ENCODE measurements at regions not wholly inside any gene's neighbourhood (a gene's known extent, or its start where the extent isn't known, plus 50 kb on each side); places are given as distances from the start of the nearest gene placed in this dataset.

GRCh38 chr2:236749346-236749745 is 179.7 kb downstream of the ACKR3 start:
- DNase-seq: no peak

- DNase-seq: no peak
Measured at GRCh38 chr2:236752096-236752495, 182.5 kb downstream of the ACKR3 start.

DNA sequence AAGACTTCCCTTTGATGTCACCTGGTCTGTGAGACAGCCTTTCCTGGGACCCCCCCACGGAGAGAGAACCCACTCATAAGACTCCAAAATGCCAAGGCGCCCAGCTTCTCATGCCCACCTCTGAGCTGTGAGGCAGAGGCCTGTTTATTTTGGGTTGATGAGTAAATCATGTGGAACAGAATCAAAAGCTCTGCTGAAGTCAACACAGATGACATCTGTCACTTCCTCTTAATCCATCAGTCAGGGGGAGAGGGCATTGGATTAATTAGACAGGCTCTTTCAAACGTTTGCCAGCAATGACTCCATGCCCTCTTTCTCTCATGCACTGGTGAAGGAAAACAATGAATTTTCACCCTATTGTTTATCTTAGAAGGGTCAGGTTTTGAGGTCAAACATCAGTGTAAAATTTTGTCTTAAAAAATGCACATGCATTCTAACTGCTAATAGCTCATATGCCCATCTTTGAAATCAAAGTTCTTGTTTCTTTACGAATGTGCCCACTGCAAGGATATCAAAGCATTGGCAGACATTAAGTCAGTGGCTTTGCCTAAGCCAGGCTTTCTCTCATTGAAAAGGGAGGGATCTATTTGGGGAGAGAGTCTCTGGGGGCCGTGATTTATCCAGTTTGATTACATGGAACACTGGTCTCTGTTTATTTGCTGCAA is 184.1 kb downstream of the ACKR3 start:
- DNase-seq: no peak

DNA sequence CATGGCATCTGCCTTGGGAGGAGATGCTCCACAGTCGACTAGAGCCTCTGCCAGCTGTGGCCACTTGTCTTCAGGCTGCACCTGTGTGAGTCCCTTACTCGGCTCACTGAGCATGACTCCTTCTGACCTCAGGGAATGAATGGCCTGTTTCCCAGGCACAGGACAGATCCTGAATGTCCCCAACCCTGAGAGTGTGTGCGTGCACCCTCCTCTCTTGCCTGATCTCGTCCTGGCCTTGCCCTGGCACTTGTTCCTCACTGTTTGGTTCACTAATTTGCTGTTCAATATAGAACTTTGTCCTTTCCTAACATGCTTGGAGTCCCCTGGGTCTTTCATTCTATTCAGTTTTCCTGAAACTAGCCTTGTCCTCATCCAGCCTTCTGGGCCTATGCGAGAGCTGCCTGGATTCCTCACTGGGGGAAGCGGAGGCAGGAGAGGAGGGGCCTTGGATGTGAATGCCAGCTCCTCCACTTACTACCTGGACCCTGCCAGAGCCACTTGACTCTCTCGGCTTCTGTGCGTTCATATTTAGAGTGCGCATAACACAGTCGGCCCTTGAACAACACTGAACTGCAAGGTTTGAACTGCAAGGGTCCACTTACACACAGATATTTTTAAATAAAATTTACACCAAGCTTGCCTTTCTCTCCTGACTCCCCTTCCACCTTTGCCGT is 184.8 kb downstream of the ACKR3 start:
- peak in 1 of 2 experiments; percentile 31 for DNase-seq

- DNase-seq: no peak
Measured at GRCh38 chr2:236755278-236755840, 185.7 kb downstream of the ACKR3 start.

DNA sequence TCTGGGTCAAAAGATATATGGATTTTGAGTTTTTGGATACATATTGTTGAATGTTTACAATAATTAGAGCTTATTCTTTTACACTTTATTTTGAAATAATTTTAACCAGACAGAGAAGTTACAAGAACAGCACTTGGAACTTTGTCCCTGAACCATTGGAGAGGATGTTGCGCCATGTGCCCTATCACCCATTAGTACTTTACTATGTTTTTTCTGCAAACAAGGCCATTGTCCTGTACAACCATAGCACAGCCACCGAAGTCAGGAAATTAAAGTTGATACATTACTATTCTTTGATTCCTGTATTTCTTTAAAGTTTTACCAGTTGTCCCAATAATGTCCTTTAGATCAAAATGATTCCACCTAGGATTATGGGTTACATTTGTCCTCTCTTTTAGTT is 188.8 kb downstream of the ACKR3 start:
- DNase-seq: no peak

- no peak for DNase-seq
Measured at GRCh38 chr2:236760246-236760645, 190.6 kb downstream of the ACKR3 start.

- DNase-seq: no peak
Measured at GRCh38 chr2:236761358-236761757, 191.7 kb downstream of the ACKR3 start.

- DNase-seq: no peak
Measured at GRCh38 chr2:236762628-236763027, 193.0 kb downstream of the ACKR3 start.

DNA sequence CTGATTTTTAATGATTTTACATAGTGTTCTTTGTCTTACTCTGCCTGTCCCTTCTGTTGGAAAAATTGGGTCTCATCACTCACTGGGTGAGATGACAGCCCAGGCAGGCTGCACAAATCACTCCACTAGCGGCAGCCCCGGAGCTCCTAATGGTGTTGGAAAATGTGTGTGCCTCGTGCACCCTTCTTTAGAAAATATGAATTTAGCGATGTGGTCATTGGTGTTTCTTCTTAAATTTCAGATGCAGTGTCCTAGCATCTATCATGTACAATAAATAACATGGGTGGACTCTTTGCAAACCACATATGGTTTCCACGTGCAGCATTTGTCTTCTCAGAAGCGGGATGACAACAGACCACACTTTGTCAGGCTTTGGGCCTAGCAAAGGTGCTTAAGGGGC is 194.2 kb downstream of the ACKR3 start:
- DNase-seq: no peak

DNA sequence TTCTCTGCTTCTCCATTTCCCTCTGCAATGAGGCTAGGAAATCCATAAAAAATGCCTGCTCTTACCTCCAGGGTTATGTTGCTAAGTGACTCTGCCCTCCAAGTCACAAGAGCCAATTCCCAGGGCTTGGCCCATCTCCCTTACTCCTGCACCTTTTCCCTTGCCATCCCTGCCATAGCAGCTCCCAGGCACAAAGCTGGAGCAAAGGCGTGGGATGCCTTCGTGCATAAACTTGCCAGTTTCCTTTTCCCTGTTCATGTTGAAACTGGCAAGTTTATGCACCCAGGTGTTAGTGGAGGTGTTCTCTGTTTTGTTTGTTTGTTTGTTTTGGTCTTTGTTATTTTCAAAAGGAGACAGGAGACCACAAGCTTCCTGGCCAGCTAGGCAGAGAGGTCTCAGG is 195.1 kb downstream of the ACKR3 start:
- DNase-seq: no peak

- no peak for DNase-seq
Measured at GRCh38 chr2:236765478-236765877, 195.9 kb downstream of the ACKR3 start.

DNA sequence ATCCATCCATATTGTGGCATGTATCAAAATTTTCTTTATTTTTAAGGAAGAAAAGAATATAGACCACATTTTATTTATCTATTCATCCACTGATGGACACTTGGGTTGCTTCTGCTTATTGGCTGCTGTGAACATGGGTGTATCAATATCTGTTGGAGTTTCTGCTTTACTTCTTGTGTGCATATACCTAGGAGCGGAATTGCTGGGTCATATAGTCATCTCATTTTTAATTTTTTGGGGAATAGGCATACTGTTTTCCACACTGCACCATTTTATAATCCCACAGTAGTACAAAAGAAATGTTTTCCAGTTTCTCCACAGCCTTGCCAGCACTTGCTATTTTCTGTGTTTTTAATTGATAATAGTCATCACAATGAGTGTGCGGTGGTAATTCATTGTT is 197.2 kb downstream of the ACKR3 start:
- DNase-seq: no peak

DNA sequence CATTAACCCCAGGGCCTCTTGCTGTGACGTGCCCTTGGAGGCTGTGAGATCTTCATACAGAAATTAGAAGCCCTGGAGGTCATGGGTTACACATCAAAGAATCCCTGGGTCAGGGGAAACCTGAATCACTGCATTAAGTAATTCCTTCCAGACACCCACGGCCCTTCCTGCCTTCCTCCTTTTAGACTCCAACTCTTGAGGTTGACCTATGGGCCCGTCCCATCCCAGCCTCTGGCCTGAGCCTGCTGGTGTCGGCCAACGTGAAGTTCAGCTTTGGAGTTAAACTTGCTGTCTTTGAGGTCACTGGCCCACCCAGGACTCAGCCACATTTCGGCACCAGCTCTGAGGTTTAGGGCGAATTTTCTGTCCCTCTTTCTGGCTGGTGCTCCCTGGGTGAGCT is 198.3 kb downstream of the ACKR3 start:
- no peak for DNase-seq

DNA sequence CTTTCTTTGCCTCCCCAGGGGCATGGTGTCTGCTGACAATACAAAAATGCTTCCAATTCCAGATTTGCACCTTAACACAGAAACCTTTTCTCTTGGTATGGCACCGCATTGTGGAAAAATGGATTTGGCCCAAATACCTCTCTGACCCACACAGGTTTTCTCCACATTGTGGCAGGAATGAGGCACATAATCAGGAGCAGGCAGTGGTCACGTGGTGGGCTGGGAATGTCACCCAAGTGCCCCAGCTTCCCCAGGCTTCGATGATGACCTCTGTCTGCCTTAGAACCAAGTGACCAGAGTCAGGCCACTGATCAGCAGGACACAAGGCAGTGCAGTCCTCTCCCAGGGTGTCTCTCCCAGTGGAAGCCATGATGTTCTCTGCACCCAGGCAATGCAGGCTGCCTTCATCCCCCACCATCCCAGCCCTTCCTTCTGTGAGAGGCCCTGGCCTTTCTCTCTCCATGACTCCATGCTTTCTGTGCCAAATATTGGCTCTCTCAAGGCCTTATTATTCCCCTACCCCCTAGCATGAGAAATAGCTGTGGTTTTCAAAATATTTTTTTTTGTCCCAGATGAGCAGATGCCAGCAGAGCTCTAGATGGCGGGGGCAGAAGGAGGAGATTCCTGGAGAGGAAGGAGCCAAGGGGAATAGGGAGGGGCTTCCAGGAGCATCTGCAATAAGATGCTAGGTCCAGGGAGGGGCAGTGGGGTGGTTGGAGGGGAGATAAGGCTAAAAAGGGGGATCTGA is 198.9 kb downstream of the ACKR3 start:
- no peak for DNase-seq

- no peak for DNase-seq
Measured at GRCh38 chr2:236769981-236770671, 200.5 kb downstream of the ACKR3 start.

DNA sequence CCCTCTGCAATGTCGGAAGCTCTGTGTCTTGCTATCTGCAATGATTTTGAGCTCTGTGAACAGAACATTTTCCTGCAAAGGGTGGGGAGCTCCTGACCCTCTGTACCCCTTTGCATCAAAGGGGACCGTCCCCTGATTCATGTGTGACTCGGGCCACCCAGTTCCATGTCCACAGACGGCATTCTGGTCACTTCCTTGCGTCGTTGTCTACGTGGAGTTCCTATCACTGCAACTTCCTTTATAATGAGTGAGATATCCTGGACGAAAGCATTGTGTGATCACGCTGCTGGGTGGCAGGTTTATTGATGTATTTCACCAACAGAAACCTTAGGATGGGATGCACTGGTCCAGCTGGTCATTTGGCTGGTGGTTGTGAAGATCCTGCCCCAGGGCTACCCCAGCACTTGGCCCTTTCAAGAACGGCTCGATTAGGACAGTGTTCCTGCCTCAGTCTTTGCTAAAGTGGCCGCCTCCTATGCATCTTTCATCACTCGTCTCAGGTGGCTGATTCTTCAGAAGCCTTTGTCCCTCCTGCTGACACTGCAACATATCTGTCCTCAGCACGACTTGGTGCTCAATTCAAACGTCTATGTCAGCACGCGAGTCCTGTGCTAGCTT is 202.7 kb downstream of the ACKR3 start:
- no peak for DNase-seq

DNA sequence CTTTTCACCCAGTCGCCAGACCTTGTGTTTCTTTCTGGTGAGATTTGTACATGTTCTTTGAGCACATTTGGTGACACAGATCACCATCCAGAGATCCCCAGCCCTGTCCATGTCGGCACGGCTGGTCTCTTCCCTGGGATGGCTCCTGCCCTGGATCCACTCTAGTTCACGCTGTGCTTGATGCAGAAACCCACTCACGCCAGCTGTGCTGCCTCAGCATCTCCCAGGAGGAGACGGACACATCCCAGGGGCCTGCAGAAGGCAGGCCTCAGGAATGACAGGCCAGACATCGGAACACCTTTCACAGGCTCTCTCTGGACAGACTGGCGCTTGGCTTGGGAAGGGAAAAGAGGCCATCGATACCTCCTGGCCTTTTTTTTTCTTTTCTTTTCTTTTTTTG is 203.6 kb downstream of the ACKR3 start:
- DNase-seq: no peak

DNA sequence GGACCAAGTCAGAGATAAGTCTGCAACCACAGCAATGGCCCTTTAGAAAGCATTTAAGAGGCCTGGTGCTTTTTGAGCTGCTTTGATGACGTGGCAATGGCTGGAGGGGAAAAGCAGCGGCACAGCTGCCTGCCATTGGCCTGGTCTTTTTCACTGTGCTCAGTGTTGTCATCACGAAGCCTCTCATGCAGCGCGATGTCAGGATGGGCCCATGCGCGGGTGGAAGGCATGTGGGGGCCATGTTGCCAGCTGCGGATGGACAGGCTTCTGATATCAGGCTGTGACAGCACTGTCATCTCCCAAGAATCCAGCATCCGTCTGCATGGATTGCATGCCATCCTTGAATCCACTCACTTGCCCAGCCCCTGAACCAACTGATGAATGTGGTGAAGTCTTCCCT is 204.5 kb downstream of the ACKR3 start:
- no peak for DNase-seq

GRCh38 chr2:236775511-236775910 is 205.9 kb downstream of the ACKR3 start:
- no peak for DNase-seq

DNA sequence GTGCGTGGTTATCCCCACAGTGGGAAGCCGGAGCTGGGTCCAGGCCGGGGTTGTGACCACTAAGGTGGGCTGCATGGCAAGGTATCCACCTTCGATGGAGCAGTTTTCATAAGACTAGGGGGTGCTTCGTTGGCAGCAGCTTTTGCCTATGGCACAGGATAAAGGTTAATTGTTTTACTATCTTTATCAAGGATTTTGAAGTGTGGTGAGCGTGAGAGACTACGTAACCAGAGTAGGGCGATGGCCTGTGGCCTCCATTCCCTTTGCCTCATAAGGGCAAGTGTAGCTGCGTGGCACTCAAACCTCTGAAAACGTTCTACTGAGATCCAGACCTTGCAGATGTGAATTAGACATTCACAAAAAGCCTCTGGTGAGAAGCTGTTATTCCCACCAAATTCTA is 206.6 kb downstream of the ACKR3 start:
- DNase-seq: no peak

DNA sequence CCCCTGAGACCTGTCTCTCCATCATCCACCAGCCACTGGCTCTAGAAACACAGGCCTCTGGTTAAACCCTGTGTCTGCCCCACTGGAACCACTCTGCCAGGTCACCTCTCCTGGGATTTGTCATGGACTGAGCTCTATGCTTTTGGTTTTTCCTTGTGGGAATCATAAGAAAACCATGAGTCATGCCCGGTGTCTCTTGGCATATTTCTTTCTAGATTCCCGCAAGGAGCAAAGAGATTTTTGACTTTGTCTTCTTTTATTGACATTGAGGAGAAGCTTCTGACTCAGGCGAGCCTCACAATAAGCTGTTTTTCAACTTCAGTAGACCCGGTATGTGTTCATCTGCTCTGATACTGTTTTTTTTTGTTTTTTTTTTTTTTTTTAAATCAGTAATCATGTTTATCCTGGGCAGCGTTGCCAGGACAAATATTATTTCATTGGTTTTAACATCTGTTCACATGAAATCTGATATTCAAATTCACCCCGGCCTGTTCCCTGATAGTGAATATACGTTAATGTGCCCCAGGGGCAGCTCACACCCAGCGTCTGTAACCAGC is 207.1 kb downstream of the ACKR3 start:
- DNase-seq: no peak
